ENCODE measurements at regions not wholly inside any gene's neighbourhood (a gene's known extent, or its start where the extent isn't known, plus 50 kb on each side); places are given as distances from the start of the nearest gene placed in this dataset.
A peak's percentile ranks its signal among the peaks of the same experiment; 100 is the strongest.
"Not testable (repeated sequence)": the region's sequence is repeated elsewhere in the genome, so short reads cannot be mapped to it uniquely, and the experiment has no call there.

GRCh38 chr12:4191642-4192041 is 81.9 kb upstream of the CCND2 start:
- DNase-seq (ENCODE audit: low spot score) = no peak

DNA sequence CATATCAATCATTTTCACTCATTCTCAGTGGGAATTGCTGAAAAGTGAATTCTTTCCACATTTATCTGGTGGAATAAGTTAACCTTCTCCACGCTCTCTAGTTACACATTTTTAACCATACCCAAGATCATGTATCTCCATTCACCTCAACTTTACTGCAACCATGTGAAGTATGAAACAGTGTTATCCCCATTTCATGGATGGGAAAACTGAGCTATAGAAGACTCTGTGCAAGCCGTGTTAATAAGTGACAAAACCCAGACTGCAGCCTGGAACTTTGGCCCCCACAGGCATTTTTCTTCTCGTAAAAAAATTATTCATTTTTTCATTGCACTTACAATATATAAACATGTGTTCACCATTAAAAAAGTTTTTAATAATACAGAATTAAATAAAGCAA is 82.4 kb upstream of the CCND2 start:
- DNase-seq (ENCODE audit: low spot score) = no peak

- no peak for DNase-seq (ENCODE audit: low spot score)
Measured at GRCh38 chr12:4190366-4191063, 83.0 kb upstream of the CCND2 start.

- no peak for DNase-seq (ENCODE audit: low spot score)
Measured at GRCh38 chr12:4189721-4190120, 83.8 kb upstream of the CCND2 start.

- no peak for DNase-seq (ENCODE audit: low spot score)
Measured at GRCh38 chr12:4187916-4188315, 85.6 kb upstream of the CCND2 start.

DNA sequence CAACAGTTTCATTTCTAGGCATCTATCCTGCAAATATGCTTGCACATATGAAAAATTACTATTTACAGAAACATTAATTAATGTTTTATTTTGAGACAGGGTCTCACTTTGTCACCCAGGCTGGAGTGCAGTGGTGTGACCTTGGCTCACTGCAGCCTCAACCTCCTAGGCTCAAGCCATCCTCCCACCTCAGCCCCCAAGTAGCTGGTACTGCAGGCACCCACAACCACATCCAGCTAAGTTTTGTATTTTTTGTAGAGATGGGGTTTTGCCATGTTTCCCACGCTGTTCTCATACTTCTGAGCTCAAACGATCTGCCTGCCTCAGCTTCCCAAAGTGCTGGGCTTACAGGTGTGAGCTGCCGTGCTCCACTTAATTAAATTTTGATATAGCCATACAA is 86.2 kb upstream of the CCND2 start:
- DNase-seq (ENCODE audit: low spot score) = not testable (repeated sequence)

GRCh38 chr12:4178424-4179170 is 95.0 kb upstream of the CCND2 start:
- DNase-seq (ENCODE audit: low spot score) = no peak

GRCh38 chr12:4177262-4177661 is 96.3 kb upstream of the CCND2 start:
- no peak for DNase-seq (ENCODE audit: low spot score)

DNA sequence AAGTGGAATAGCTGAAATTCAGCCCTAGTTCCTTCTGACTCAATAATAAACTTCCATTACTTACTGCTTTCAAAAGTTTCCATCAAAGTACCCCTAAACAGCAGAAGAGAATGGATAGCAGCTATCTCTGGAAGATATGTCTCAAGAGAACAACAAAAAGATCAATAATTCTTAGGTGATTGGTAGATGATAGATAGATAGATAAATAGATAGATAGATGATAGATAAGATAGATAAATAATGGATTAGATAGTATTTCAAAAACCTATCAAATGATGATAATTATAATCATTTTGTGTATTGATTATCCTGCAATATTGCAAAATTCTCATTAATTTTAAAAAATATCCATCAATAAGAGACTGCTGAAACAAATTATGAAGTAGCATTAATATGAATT is 97.4 kb upstream of the CCND2 start:
- DNase-seq (ENCODE audit: low spot score) = no peak

DNA sequence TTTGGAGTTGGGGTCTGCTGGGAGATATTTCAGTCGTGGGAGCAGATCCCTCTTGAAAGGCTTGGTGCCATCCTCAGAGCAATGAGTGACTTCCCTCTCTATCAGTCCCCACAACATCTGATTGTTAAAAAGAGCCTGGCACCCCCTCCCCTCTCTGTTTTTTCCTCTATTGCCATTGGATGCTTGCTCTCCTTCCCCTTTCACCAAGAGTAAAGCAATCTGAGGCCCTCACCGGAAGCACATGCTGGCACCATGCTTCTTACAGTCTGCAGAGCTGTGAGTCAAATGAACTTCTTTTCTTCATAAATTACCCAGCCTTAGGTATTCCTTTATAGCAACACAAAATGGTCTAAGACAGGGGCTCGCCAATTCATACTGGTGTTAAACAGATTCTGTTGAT is 99.1 kb upstream of the CCND2 start:
- DNase-seq (ENCODE audit: low spot score) = no peak

GRCh38 chr12:4172999-4173398 is 100.6 kb upstream of the CCND2 start:
- DNase-seq (ENCODE audit: low spot score) = no peak

DNA sequence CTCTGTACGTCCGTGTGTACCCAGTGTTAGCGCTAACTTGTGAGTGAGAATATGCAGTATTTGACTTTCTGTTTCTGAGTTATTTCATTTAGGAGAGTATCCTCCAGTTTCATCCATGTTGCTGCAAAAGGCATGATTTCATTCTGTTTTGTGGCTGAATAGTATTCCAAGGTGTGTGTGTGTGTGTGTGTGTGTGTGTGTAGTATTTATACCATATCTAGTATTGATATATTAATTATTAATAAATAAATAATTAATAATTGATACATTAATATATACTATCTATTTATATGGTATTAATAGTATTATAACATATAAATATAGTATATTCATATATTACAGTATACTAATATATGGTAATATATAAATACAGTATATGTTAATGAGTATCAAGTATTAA is 101.8 kb upstream of the CCND2 start:
- no peak for DNase-seq (ENCODE audit: low spot score)

DNA sequence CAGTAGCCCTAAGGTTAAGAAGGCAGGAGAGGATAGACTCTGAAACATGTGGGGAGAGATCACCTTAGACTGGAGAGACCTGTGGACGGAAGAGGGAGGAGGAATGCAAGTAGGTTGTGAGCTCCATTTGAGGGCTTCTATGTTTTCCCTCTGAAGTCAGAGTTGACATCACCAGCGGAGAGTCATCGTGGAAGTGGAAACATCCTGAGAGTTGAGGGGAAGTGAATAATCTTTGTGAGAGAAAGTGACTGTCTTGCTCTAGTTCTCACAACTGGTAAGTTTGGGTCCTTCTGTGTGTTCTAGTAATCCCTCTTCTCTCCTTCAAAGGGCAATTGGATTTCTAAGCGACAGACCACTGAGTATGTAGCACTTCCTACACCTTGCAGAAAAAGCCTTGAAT is 103.6 kb upstream of the CCND2 start:
- DNase-seq (ENCODE audit: low spot score) = no peak

GRCh38 chr12:4169531-4169930 is 104.0 kb upstream of the CCND2 start:
- DNase-seq (ENCODE audit: low spot score) = no peak

- no peak for DNase-seq (ENCODE audit: low spot score)
Measured at GRCh38 chr12:4168036-4168435, 105.5 kb upstream of the CCND2 start.

- DNase-seq (ENCODE audit: low spot score) = peak; percentile 38
Measured at GRCh38 chr12:4164559-4165558, 108.7 kb upstream of the CCND2 start.

- no peak for DNase-seq (ENCODE audit: low spot score)
Measured at GRCh38 chr12:4164188-4164558, 109.4 kb upstream of the CCND2 start.

DNA sequence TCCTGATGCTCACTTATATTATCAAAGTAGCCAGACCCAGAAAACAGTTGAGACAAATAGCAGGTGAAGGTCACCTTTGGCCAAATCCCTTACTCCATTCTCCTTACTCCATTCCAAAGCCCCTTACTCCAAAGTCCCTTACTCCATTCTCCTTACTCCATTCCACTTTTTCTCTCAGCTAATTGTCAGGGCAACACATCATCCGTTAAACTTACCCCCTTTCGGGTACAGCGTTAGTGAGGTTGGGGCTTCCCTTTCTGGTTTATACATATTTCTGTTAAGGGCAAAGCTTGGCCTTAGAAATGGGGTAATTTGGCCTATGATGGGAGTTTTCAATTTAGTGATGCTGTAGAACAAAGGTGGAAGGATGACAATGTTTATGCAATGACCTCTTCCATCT is 111.8 kb upstream of the CCND2 start:
- no peak for DNase-seq (ENCODE audit: low spot score)

- no peak for DNase-seq (ENCODE audit: low spot score)
Measured at GRCh38 chr12:4160314-4161040, 113.1 kb upstream of the CCND2 start.

GRCh38 chr12:4159851-4160250 is 113.7 kb upstream of the CCND2 start:
- DNase-seq (ENCODE audit: low spot score) = no peak

DNA sequence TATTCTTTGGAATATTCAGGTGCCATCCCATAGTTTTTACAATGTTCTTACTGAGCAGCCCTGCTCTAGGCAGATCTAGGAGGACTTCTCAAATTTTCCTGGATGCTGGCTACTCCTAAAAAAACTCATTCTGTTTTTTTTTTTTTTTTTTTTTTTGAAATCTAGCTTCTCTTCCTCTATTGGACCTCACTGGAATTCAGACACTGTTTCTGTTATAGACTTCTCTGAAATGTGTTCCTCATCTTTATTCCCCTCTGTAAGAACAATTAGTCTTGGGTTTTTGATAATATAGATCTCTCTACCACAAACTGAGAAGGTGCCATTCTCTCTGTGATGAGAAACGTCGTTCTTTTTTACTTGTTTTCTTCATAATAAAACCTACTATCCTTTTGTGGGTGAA is 115.3 kb upstream of the CCND2 start:
- no peak for DNase-seq (ENCODE audit: low spot score)

GRCh38 chr12:4157122-4157521 is 116.4 kb upstream of the CCND2 start:
- DNase-seq (ENCODE audit: low spot score) = no peak
